SHP77 (cell line): ENCODE measurements at regions not wholly inside any gene's neighbourhood (a gene's known extent, or its start where the extent isn't known, plus 50 kb on each side); places are given as distances from the start of the nearest gene placed in this dataset.
"Not testable (repeated sequence)": the region's sequence is repeated elsewhere in the genome, so short reads cannot be mapped to it uniquely, and the experiment has no call there.

Source experiments
- DNase-seq, 2 experiments: peaks; one replicate each; lab custom pipeline; 2025; lab: John Stamatoyannopoulos, UW

- not testable (repeated sequence) for DNase-seq
These were observed 127.9 kb downstream of the ARRDC4 start for GRCh38 chr15:98088307-98088945.

DNA sequence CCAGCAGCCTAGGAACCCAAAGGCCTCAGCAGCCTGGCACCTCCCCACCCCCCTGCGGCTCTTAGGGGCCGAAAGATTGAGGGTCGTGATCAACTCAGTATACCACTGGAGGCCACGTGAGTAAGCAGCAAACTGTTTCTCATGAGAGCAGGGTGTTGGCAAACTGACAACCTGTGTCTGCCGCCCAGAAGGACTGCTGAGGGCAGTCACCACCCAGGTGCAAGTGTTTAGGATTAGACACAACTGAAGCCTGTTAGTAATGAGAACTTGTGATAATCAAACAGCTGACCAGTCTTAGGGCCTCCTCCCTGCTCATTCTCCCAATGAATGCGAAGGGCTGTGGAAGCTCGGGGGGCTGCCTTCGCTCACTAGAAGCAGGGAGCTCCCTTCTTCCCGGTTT lies 128.8 kb downstream of the ARRDC4 start:
- DNase-seq = not testable (repeated sequence)

GRCh38 chr15:98097986-98098385 lies 137.5 kb downstream of the ARRDC4 start:
- DNase-seq = not testable (repeated sequence)

- not testable (repeated sequence) for DNase-seq
These were observed 140.1 kb downstream of the ARRDC4 start for GRCh38 chr15:98100606-98101005.

GRCh38 chr15:98103570-98103969 lies 143.1 kb downstream of the ARRDC4 start:
- no peak for DNase-seq

DNA sequence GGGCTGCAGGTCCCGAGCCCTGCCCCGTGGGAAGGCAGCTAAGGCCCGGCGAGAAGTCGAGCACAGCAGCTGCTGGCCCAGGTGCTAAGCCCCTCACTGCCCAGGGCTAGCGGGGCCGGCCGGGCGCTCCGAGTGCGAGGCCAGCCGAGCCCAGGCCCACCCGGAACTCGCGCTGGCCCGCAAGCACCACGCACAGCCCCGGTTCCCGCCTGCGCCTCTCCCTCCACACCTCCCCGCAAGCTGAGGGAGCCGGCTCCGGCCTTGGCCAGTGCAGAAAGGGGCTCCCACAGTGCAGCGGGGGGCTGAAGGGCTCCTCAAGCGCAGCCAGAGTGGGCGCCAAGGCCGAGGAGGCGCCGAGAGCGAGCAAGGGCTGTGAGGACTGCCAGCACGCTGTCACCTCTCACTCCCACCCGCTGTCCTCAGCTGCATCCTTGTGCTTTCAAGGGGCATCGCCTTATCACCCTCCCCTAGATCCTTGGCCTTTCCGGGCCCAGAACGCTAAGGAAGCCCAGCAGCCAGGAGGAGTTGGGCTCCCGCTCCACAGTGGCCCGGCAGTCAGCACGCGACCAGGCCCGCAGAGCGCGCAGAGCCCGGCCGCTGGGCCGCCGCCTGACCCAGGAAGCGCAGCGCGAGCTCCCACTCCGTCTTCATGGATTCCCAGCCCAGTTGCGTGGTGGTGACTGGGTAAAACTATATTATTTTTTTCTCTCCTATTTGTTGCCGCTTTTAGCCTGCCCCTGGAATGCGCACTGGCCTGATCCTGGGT lies 144.1 kb downstream of the ARRDC4 start:
- DNase-seq = not testable (repeated sequence)

GRCh38 chr15:98106615-98107194 lies 146.2 kb downstream of the ARRDC4 start:
- not testable (repeated sequence) for DNase-seq

- DNase-seq = no peak
These were observed 151.3 kb downstream of the ARRDC4 start for GRCh38 chr15:98111806-98112205.

DNA sequence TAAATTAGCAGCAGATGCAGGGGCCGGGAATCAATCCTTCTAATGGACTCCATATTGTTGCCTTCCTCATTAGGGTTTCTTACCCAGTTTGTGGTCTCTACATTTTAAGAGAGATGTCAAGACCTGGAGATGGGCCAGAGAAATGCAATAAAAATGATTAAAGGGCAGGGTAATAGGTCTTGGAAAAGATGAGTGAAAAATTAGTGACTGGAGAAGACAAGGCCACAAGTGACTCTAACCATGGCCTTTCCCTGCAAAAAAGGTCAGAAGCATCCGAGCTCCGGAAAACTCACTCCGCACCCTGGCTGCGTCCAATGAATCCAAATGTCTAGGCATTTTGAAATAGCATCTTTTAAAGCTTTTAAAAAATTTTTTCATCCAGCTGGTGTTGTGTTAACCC lies 152.8 kb downstream of the ARRDC4 start:
- DNase-seq = no peak

DNA sequence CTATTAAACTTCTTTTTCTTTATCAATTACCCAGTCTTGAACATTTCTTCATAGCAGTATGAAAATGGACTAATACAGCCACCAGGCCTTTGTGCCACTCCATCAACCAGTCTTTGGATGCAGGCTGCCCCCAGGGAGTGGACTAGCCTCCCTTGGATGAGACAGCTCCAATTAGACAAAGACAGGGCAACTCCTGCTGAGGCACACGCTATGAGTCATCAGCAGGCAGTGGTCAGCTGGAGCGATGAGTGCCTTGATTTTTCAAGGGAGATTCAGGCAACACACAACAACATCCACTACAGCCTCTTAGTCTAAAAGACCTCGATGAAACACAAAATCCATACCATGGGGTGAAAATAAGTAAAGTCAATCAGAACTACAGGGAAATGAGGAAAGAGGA lies 160.1 kb downstream of the ARRDC4 start:
- no peak for DNase-seq

- DNase-seq = no peak
These were observed 161.0 kb downstream of the ARRDC4 start for GRCh38 chr15:98121536-98121935.

- DNase-seq = no peak
These were observed 161.5 kb downstream of the ARRDC4 start for GRCh38 chr15:98121957-98122356.

- no peak for DNase-seq
These were observed 162.8 kb downstream of the ARRDC4 start for GRCh38 chr15:98123297-98123696.

GRCh38 chr15:98123834-98124233 lies 163.3 kb downstream of the ARRDC4 start:
- no peak for DNase-seq

- DNase-seq = no peak
These were observed 164.1 kb downstream of the ARRDC4 start for GRCh38 chr15:98124581-98124980.

DNA sequence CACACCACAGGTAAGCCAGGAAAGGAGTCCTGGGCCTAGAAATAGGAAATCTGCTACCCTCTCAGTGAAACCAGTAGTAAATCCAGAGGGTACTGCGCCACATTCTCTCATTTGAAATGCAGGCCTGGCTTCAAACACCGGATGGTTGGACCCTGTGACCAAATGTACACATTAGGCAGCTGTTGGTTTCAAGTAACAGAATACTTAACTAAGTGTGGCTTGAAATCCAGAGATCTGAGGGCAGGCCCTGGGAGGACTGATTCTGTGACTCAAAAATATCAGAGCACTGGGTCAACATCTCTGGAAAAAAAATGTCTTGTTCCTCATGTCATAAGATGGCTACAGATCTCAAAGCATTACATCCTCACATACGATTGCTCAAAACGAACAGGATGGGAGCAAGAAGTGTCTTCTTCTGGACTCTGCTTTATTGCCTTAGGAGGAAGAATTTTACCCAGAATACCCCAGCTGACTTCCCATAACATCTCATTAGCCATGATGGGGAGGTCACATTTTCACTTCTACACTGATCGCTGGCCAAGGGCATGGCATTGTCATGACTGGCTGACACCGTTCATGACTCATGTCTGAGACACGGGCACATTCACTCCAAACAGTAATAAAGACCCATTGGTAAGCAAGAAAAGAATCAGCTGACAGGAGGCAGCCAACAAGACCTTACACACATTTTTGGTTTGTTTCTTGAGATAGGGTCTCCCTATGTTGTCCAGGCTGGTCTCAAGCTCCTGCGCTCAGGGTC lies 166.0 kb downstream of the ARRDC4 start:
- no peak for DNase-seq

DNA sequence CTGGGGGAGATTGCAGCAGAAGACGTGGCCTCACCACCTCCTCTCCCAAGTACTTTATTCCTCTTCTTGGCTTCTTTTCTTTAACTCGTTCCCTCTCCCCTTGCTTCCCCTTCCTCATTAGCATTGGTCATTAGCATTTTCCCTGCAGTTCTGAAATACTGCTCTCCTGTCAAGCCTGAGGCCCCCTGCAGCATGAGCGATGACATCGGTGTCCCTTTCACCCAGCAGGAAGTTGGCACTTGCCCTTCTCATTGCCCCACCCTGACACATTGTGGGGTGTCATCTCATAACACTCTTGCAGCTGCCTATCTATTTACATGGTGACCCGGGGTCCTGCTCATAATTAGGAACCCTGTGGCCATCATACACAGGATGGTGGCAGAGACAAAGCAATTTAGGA lies 167.1 kb downstream of the ARRDC4 start:
- DNase-seq = no peak

GRCh38 chr15:98131924-98132323 lies 171.4 kb downstream of the ARRDC4 start:
- no peak for DNase-seq

GRCh38 chr15:98134905-98135304 lies 174.4 kb downstream of the ARRDC4 start:
- DNase-seq = no peak

DNA sequence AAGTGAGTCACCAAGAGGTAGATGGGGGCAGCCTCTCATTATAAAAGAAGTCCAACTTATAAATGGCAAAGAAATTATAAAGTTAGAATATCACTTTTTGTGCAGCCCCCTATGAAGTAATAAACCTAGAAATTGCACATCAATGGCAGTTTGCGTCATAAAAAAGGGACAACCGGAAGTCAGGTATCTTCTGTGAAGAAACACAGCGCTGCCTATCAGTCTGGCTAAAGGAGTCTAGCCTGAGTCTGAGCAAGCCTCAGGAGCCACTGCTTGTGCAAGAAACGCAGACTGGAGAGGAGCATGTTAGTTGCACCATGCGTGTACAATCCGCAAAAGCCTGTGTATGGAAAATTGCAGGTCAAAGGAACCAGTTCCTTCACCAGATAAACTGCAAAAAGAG lies 178.4 kb downstream of the ARRDC4 start:
- DNase-seq = no peak

DNA sequence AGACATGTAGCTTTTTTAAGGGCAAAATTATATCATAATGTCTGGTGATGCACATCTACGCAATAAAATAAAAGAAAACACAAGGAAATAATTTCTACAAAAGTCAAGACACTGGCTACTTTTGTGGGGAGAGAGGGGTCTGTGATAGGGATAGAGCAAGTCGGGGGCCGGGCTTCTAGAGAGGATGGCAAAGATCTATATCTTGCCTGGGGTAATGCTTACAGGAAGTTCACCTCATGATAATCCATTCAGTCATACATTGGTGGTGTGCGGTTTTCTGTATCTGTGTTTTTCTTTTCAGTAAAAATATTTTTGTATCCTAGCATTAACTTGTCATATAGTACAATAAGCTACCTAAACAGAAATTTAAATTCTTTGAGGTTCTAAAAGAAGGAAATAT lies 178.8 kb downstream of the ARRDC4 start:
- DNase-seq = no peak

GRCh38 chr15:98142572-98142971 lies 182.1 kb downstream of the ARRDC4 start:
- DNase-seq = no peak

DNA sequence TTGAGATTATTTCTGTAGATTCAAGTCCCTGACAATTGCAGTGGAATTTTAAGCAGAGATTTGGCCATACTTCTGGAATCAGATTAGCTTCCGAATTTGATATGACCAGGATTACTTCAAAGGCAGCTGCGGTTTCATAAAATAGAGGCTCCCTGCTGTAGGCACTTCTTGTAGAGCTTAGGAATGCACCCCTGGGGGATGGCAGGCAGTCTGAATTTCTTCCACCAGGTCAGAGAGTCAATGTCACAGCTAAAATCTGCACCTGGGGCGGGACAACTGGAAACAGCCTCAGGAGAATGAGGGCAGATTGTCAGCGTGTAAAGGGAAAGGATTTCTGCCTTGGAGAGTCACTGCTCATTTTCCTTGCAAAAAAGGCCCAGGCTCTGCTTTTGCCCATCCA lies 182.6 kb downstream of the ARRDC4 start:
- no peak for DNase-seq
